HUDEP-2 (cell line): ENCODE measurements at regions not wholly inside any gene's neighbourhood (a gene's known extent, or its start where the extent isn't known, plus 50 kb on each side); places are given as distances from the start of the nearest gene placed in this dataset.
"Not testable (repeated sequence)": the region's sequence is repeated elsewhere in the genome, so short reads cannot be mapped to it uniquely, and the experiment has no call there.

Source experiments
- DNase-seq, 76 experiments: peaks; one replicate each; lab custom pipeline; 2025; ENCODE audit not compliant: unreplicated experiment in 76 of 76; lab: John Stamatoyannopoulos, UW

GRCh38 chr1:80305466-80305865 is 1298.9 kb upstream of the ADGRL4 start:
- DNase-seq: no peak

- DNase-seq: no peak
Observed at GRCh38 chr1:80293818-80294217, 1287.3 kb upstream of the ADGRL4 start.

- DNase-seq: not testable (repeated sequence)
Observed at GRCh38 chr1:80288750-80289149, 1282.2 kb upstream of the ADGRL4 start.

- no peak for DNase-seq
Observed at GRCh38 chr1:80282536-80282935, 1276.0 kb upstream of the ADGRL4 start.

- no peak for DNase-seq
Observed at GRCh38 chr1:80278936-80279335, 1272.4 kb upstream of the ADGRL4 start.

- DNase-seq: no peak
Observed at GRCh38 chr1:80274256-80274655, 1267.7 kb upstream of the ADGRL4 start.

GRCh38 chr1:80272495-80272894 is 1266.0 kb upstream of the ADGRL4 start:
- DNase-seq: no peak

- no peak for DNase-seq
Observed at GRCh38 chr1:80258659-80259058, 1252.1 kb upstream of the ADGRL4 start.

- DNase-seq: no peak
Observed at GRCh38 chr1:80251591-80251990, 1245.1 kb upstream of the ADGRL4 start.

- DNase-seq: no peak
Observed at GRCh38 chr1:80251171-80251570, 1244.6 kb upstream of the ADGRL4 start.

- no peak for DNase-seq
Observed at GRCh38 chr1:80250573-80251168, 1244.1 kb upstream of the ADGRL4 start.

- DNase-seq: no peak
Observed at GRCh38 chr1:80249699-80250098, 1243.2 kb upstream of the ADGRL4 start.

GRCh38 chr1:80248886-80249285 is 1242.4 kb upstream of the ADGRL4 start:
- no peak for DNase-seq

GRCh38 chr1:80245813-80246212 is 1239.3 kb upstream of the ADGRL4 start:
- DNase-seq: no peak

- no peak for DNase-seq
Observed at GRCh38 chr1:80244372-80244771, 1237.8 kb upstream of the ADGRL4 start.

GRCh38 chr1:80241566-80241965 is 1235.0 kb upstream of the ADGRL4 start:
- DNase-seq: no peak

- DNase-seq: no peak
Observed at GRCh38 chr1:80225510-80225909, 1219.0 kb upstream of the ADGRL4 start.

- no peak for DNase-seq
Observed at GRCh38 chr1:80221319-80221718, 1214.8 kb upstream of the ADGRL4 start.

GRCh38 chr1:80218112-80218511 is 1211.6 kb upstream of the ADGRL4 start:
- peak in 5 of 76 experiments; percentile 2 to 46 (median 20) for DNase-seq

GRCh38 chr1:80217377-80217986 is 1211.0 kb upstream of the ADGRL4 start:
- peak in 2 of 76 experiments; percentile 0 for DNase-seq

GRCh38 chr1:80214888-80215540 is 1208.5 kb upstream of the ADGRL4 start:
- DNase-seq: no peak

- DNase-seq: no peak
Observed at GRCh38 chr1:80212948-80213347, 1206.4 kb upstream of the ADGRL4 start.
